ENCODE measurements at regions not wholly inside any gene's neighbourhood (a gene's known extent, or its start where the extent isn't known, plus 50 kb on each side); places are given as distances from the start of the nearest gene placed in this dataset.

GRCh38 chrX:149992918-149993317 lies 54.6 kb upstream of the EOLA2 start:
- no peak for DNase-seq

GRCh38 chrX:149993989-149994388 lies 55.7 kb upstream of the EOLA2 start:
- no peak for DNase-seq

- DNase-seq = no peak
Measured at GRCh38 chrX:149996515-149996914, 58.2 kb upstream of the EOLA2 start.

- no peak for DNase-seq
Measured at GRCh38 chrX:150005027-150005426, 66.7 kb upstream of the EOLA2 start.

- no peak for DNase-seq
Measured at GRCh38 chrX:150007356-150007755, 69.1 kb upstream of the EOLA2 start.

- no peak for DNase-seq
Measured at GRCh38 chrX:150012647-150013381, 74.5 kb upstream of the EOLA2 start.

- no peak for DNase-seq
Measured at GRCh38 chrX:150014525-150014924, 76.2 kb upstream of the EOLA2 start.

GRCh38 chrX:150017868-150018267 lies 79.6 kb upstream of the EOLA2 start:
- DNase-seq = no peak

- no peak for DNase-seq
Measured at GRCh38 chrX:150018931-150019361, 80.7 kb upstream of the EOLA2 start.

- no peak for DNase-seq
Measured at GRCh38 chrX:150028692-150029091, 90.4 kb upstream of the EOLA2 start.

- no peak for DNase-seq
Measured at GRCh38 chrX:150032742-150033141, 94.5 kb upstream of the EOLA2 start.

- no peak for DNase-seq
Measured at GRCh38 chrX:150034788-150035187, 96.5 kb upstream of the EOLA2 start.

GRCh38 chrX:150035531-150035930 lies 97.2 kb upstream of the EOLA2 start:
- DNase-seq = no peak

- no peak for DNase-seq
Measured at GRCh38 chrX:150036181-150036580, 97.9 kb upstream of the EOLA2 start.

- DNase-seq = no peak
Measured at GRCh38 chrX:150036641-150037040, 98.3 kb upstream of the EOLA2 start.

- no peak for DNase-seq
Measured at GRCh38 chrX:150037041-150037440, 98.8 kb upstream of the EOLA2 start.

- no peak for DNase-seq
Measured at GRCh38 chrX:150038315-150038714, 100.0 kb upstream of the EOLA2 start.

GRCh38 chrX:150038986-150039599 lies 100.8 kb upstream of the EOLA2 start:
- no peak for DNase-seq

GRCh38 chrX:150041208-150041607 lies 102.9 kb upstream of the EOLA2 start:
- no peak for DNase-seq

- no peak for DNase-seq
Measured at GRCh38 chrX:150044556-150044955, 106.3 kb upstream of the EOLA2 start.

GRCh38 chrX:150047818-150048217 lies 109.5 kb upstream of the EOLA2 start:
- no peak for DNase-seq

- DNase-seq = no peak
Measured at GRCh38 chrX:150049647-150050046, 111.4 kb upstream of the EOLA2 start.

GRCh38 chrX:150050387-150050786 lies 112.1 kb upstream of the EOLA2 start:
- DNase-seq = no peak

GRCh38 chrX:150051096-150051495 lies 112.8 kb upstream of the EOLA2 start:
- DNase-seq = no peak

GRCh38 chrX:150052226-150052625 lies 113.9 kb upstream of the EOLA2 start:
- DNase-seq = no peak
